ENCODE measurements at regions not wholly inside any gene's neighbourhood (a gene's known extent, or its start where the extent isn't known, plus 50 kb on each side); places are given as distances from the start of the nearest gene placed in this dataset.

- peaks cover 0 to 2% (median 0%) of the 10 kb centered on the region in 3 donors for H3K27me3 Mint-ChIP-seq (ENCODE audit: low read depth in 3 of 3)
- Histone ChIP-seq H3K9ac (ENCODE audit: insufficient read depth, low read length, poor library complexity, severe bottlenecking) (no peak overlapping the region), H3K9me3 (replicated peaks in 1 of 2; ENCODE audit: control insufficient read depth in 1 of 2, insufficient read depth in 1 of 2, low read length in 2 of 2) (no peaks in the 10 kb centered on the region), H3K4me3 (replicated peaks in 1 of 3; ENCODE audit: low read depth in 2 of 3, low read length in 3 of 3) (no peak overlapping the region), H4K20me1 (ENCODE audit: insufficient read depth, low read length) (no peaks in the 10 kb centered on the region), H2AFZ (ENCODE audit: insufficient read depth, low read depth, low read length, poor library complexity, severe bottlenecking) (no peak overlapping the region), H3K4me1 (ENCODE audit: control insufficient read depth in 1 of 2, insufficient read depth in 2 of 2, low read length in 2 of 2) (no peaks in the 10 kb centered on the region), H3K27me3 (ENCODE audit: control insufficient read depth in 2 of 2, insufficient read depth in 2 of 2, low read length in 2 of 2) (no peaks in the 10 kb centered on the region), H3K4me2 (replicated peaks; ENCODE audit: extremely low read depth, low read length, poor library complexity, severe bottlenecking) (no peak overlapping the region), H3K27ac (ENCODE audit: low read depth in 1 of 2, low read length in 2 of 2) (no peak overlapping the region), H3K79me2 (ENCODE audit: insufficient read depth, low read length) (no peaks in the 10 kb centered on the region), H3K36me3 (replicated peaks in 1 of 2; ENCODE audit: control insufficient read depth in 1 of 2, insufficient read depth in 2 of 2, low read length in 2 of 2) (no peaks in the 10 kb centered on the region)
- DNase-seq = no peak
- H3K4me1 Mint-ChIP-seq = no peaks in the 10 kb centered on the region
- H3K4me3 Mint-ChIP-seq = no peak overlapping the region
- TF ChIP-seq CTCF (IDR thresholded peaks at IDR 0.05) = no peak
- H3K9me3 Mint-ChIP-seq = no peaks in the 10 kb centered on the region
- no peaks in the 10 kb centered on the region for H3K36me3 Mint-ChIP-seq
- H3K27ac Mint-ChIP-seq = no peak overlapping the region
- intact Hi-C loops (cut with micrococcal nuclease) = no loop called here
- 86% methylated on average over 1 of the region's 3 CpGs for WGBS (ENCODE audit: insufficient coverage)
Observed at GRCh38 chr2:196409376-196409775, 230.1 kb upstream of the CCDC150 start.

- no CpG with 5 or more reads among the region's 1 CpG for WGBS (ENCODE audit: insufficient coverage)
- H3K4me1 Mint-ChIP-seq = no peaks in the 10 kb centered on the region
Observed at GRCh38 chr2:196410008-196410407, 229.5 kb upstream of the CCDC150 start.

More at GRCh38 chr2:196410008-196410407, 229.5 kb upstream of the CCDC150 start:
- Mint-ChIP-seq H3K36me3 (no peaks in the 10 kb centered on the region), H3K9me3 (peaks cover 0 to 4% (median 0%) of the 10 kb centered on the region in 7 donors), H3K27me3 (ENCODE audit: low read depth in 3 of 3) (peaks cover 0 to 2% (median 0%) of the 10 kb centered on the region in 3 donors), H3K4me3 (no peak overlapping the region), H3K27ac (no peak overlapping the region)
- no peaks in the 10 kb centered on the region for H4K20me1 ChIP-seq (ENCODE audit: insufficient read depth, low read length)
- H3K27ac ChIP-seq (ENCODE audit: low read depth in 1 of 2, low read length in 2 of 2) = no peak overlapping the region
- TF ChIP-seq CTCF (IDR thresholded peaks at IDR 0.05) = no peak
- H3K4me3 ChIP-seq (replicated peaks in 1 of 3; ENCODE audit: low read depth in 2 of 3, low read length in 3 of 3) = no peak overlapping the region
- no peak for DNase-seq
- no peaks in the 10 kb centered on the region for H3K27me3 ChIP-seq (ENCODE audit: control insufficient read depth in 2 of 2, insufficient read depth in 2 of 2, low read length in 2 of 2)
- H3K4me2 ChIP-seq (replicated peaks; ENCODE audit: extremely low read depth, low read length, poor library complexity, severe bottlenecking) = no peak overlapping the region
- H3K9ac ChIP-seq (ENCODE audit: insufficient read depth, low read length, poor library complexity, severe bottlenecking) = no peak overlapping the region
- H3K4me1 ChIP-seq (ENCODE audit: control insufficient read depth in 1 of 2, insufficient read depth in 2 of 2, low read length in 2 of 2) = no peaks in the 10 kb centered on the region
- no peak overlapping the region for H2AFZ ChIP-seq (ENCODE audit: insufficient read depth, low read depth, low read length, poor library complexity, severe bottlenecking)
- H3K9me3 ChIP-seq (replicated peaks in 1 of 2; ENCODE audit: control insufficient read depth in 1 of 2, insufficient read depth in 1 of 2, low read length in 2 of 2) = no peaks in the 10 kb centered on the region
- H3K36me3 ChIP-seq (replicated peaks in 1 of 2; ENCODE audit: control insufficient read depth in 1 of 2, insufficient read depth in 2 of 2, low read length in 2 of 2) = no peaks in the 10 kb centered on the region
- intact Hi-C loops (cut with micrococcal nuclease) = no loop called here
- no peaks in the 10 kb centered on the region for H3K79me2 ChIP-seq (ENCODE audit: insufficient read depth, low read length)

Data from CD14-positive monocyte (primary cell).